ENCODE measurements at regions not wholly inside any gene's neighbourhood (a gene's known extent, or its start where the extent isn't known, plus 50 kb on each side); places are given as distances from the start of the nearest gene placed in this dataset.

GRCh38 chr1:68608289-68608688, 111.4 kb upstream of the DEPDC1 start:
- H3K36me3 Mint-ChIP-seq, result no peaks in the 10 kb centered on the region
- no peak overlapping the region for H3K4me3 Mint-ChIP-seq
- no peak for TF ChIP-seq CTCF (conservative IDR thresholded peaks at IDR 0.05)
- no peaks in the 10 kb centered on the region for H3K4me1 Mint-ChIP-seq (ENCODE audit: unreplicated experiment)
- no peak overlapping the region for H3K27ac Mint-ChIP-seq
- H3K27me3 Mint-ChIP-seq, result no peaks in the 10 kb centered on the region
- no peak for DNase-seq (ENCODE audit: extremely low spot score, unreplicated experiment)
- H3K9me3 Mint-ChIP-seq, result no peaks in the 10 kb centered on the region

DNA sequence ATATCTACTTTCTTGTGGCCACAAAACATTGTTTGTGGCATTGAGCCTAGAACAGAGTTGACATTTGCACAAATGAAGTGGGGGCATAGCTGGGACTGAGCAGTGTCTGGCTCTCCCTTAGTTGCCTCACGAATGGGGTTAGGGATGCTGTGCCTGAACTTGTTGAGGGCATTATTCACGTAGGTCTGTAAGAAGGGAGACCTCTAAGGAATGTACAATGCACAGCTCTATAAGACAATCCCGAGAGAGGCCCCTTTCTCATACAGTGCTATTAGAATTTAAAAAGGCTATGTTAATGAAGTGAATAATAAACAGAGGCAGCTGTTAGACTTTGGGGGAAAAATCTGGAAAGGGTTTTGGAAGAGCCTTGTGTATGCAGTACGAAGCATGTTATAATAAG, 118.4 kb upstream of the DEPDC1 start:
- TF ChIP-seq CTCF (conservative IDR thresholded peaks at IDR 0.05), result no peak
- H3K4me3 Mint-ChIP-seq, result no peak overlapping the region
- no peak overlapping the region for H3K27ac Mint-ChIP-seq
- H3K27me3 Mint-ChIP-seq, result no peaks in the 10 kb centered on the region
- no peak for DNase-seq (ENCODE audit: extremely low spot score, unreplicated experiment)
- H3K9me3 Mint-ChIP-seq, result peaks cover 5% of the 10 kb centered on the region
- no peaks in the 10 kb centered on the region for H3K4me1 Mint-ChIP-seq (ENCODE audit: unreplicated experiment)
- no peaks in the 10 kb centered on the region for H3K36me3 Mint-ChIP-seq

DNA sequence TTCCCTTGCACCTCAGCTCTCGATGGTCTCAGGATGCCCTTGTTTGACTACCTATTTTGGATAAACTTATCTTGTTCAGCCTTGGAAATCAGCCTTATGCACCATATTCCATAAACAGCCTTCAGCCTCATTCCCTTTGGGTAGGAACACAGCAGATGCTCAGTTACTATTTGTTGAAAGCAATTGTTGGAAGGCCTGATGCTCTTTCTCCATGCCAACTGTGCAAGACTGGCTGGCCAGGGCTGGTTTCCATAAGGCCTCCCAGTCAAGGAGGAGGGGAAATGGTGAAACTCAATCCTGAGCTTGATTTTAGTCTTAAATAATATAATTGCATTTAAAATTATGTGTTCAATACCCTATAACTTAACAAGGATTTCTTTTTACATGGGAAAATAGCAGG, 121.1 kb upstream of the DEPDC1 start:
- H3K9me3 Mint-ChIP-seq, result peaks cover 10% of the 10 kb centered on the region
- no peaks in the 10 kb centered on the region for H3K36me3 Mint-ChIP-seq
- no peak for DNase-seq (ENCODE audit: extremely low spot score, unreplicated experiment)
- H3K27me3 Mint-ChIP-seq, result no peaks in the 10 kb centered on the region
- no peaks in the 10 kb centered on the region for H3K4me1 Mint-ChIP-seq (ENCODE audit: unreplicated experiment)
- no peak overlapping the region for H3K27ac Mint-ChIP-seq
- TF ChIP-seq CTCF (conservative IDR thresholded peaks at IDR 0.05), result no peak
- no peak overlapping the region for H3K4me3 Mint-ChIP-seq

DNA sequence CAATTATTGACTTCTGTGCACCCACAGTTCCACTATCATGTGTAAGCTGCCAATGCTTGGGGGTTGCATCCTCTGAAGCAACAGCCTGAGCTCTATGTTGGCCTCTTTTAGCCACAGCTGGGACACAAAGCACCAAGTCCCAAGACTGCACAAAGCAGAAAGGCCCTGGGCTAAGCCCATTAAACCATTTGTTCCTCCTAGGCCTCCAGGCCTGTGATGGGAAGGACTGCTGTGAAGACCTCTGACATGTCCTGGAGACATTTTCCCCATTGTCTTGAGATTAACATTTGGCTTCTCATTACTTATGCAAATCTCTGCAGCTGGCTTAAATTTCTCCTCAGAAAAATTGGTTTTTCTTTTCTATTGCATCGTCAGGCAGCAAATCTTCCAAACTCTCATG, 123.7 kb upstream of the DEPDC1 start:
- Mint-ChIP-seq H3K4me3 (no peak overlapping the region), H3K9me3 (peaks cover 10% of the 10 kb centered on the region), H3K27ac (no peak overlapping the region), H3K36me3 (no peaks in the 10 kb centered on the region), H3K27me3 (no peaks in the 10 kb centered on the region), H3K4me1 (ENCODE audit: unreplicated experiment) (peaks cover 6% of the 10 kb centered on the region)
- no peak for TF ChIP-seq CTCF (conservative IDR thresholded peaks at IDR 0.05)
- DNase-seq (ENCODE audit: extremely low spot score, unreplicated experiment), result no peak

DNA sequence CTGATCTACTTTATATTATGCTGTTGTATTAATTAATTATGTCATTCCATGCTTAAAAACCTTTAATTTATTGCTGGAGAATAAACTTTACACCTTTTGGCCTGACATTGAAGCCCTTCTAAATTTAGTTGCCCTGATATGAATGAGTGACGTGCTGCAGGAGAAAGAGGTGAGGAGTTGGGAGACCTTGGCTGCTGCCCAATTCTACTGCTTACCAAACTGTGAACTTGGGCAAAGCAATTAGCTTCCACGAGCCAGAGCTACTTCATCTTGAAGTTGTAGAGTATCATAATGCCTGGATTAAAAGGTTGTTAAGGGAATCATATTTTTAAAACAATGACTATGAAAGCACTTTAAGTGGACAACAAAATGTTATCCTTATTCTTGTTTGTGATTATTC, 126.8 kb upstream of the DEPDC1 start:
- Mint-ChIP-seq H3K27me3 (no peaks in the 10 kb centered on the region), H3K36me3 (no peaks in the 10 kb centered on the region), H3K4me1 (ENCODE audit: unreplicated experiment) (peaks cover 6% of the 10 kb centered on the region), H3K27ac (no peak overlapping the region), H3K4me3 (no peak overlapping the region), H3K9me3 (peaks cover 6% of the 10 kb centered on the region)
- no peak for DNase-seq (ENCODE audit: extremely low spot score, unreplicated experiment)
- no peak for TF ChIP-seq CTCF (conservative IDR thresholded peaks at IDR 0.05)

- Mint-ChIP-seq H3K27ac (no peak overlapping the region), H3K27me3 (no peaks in the 10 kb centered on the region), H3K4me3 (no peak overlapping the region), H3K36me3 (no peaks in the 10 kb centered on the region), H3K9me3 (peaks cover 5% of the 10 kb centered on the region), H3K4me1 (ENCODE audit: unreplicated experiment) (peaks cover 6% of the 10 kb centered on the region)
- no peak for TF ChIP-seq CTCF (conservative IDR thresholded peaks at IDR 0.05)
- DNase-seq (ENCODE audit: extremely low spot score, unreplicated experiment), result no peak
Measured at GRCh38 chr1:68624233-68624632, 127.4 kb upstream of the DEPDC1 start.
